ENCODE measurements at regions not wholly inside any gene's neighbourhood (a gene's known extent, or its start where the extent isn't known, plus 50 kb on each side); places are given as distances from the start of the nearest gene placed in this dataset.

DNA sequence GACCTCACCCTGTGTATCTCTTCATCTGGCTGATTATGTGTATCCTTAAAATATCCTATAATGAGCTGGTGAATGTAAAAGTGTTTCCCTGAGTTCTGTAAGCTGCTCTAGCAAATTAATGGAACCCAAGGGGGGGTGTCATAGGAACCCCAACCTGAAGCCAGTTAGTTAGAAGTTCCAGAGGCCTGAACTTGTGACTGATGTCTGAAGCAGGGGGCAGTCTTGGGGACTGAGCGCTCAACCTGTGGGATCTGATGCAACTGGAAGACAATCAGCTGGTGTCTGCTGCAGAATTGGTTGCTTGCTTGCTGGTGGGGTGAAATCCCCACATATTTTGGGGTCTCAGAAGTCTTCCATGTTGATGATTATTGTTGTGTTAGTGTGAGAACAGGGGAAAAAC, 75.7 kb upstream of the NKD1 start:
- DNase-seq (ENCODE audit: low read depth in 2 of 2): no peak
- TF ChIP-seq, protein P1, sequence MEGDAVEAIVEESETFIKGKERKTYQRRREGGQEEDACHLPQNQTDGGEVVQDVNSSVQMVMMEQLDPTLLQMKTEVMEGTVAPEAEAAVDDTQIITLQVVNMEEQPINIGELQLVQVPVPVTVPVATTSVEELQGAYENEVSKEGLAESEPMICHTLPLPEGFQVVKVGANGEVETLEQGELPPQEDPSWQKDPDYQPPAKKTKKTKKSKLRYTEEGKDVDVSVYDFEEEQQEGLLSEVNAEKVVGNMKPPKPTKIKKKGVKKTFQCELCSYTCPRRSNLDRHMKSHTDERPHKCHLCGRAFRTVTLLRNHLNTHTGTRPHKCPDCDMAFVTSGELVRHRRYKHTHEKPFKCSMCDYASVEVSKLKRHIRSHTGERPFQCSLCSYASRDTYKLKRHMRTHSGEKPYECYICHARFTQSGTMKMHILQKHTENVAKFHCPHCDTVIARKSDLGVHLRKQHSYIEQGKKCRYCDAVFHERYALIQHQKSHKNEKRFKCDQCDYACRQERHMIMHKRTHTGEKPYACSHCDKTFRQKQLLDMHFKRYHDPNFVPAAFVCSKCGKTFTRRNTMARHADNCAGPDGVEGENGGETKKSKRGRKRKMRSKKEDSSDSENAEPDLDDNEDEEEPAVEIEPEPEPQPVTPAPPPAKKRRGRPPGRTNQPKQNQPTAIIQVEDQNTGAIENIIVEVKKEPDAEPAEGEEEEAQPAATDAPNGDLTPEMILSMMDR (IDR thresholded peaks at IDR 0.05; ENCODE audit: low read depth, low read length): no peak

DNA sequence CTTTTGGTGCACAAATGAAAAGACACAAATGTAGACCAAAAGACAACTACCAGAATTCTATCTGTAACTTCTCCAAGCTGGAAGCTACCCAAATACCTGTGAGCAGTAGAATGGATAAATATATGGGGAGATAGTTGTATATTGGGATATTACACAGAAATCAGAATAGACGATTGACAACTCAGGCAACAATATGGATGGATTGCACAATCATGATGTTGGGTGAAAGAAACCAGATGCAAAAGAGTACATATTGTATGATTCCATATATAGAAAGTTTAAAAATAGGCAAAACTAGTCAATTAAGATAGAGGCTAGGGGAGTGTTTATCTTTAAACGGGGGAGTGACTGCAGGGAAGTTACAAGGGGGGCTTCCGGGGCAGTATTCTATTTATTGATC, 77.5 kb upstream of the NKD1 start:
- DNase-seq (ENCODE audit: low read depth in 2 of 2): no peak
- no peak overlapping the region for H3K4me3 ChIP-seq (replicated peaks in 1 of 2; ENCODE audit: low read depth in 2 of 2, low read length in 2 of 2)
- TF ChIP-seq, protein P1 (IDR thresholded peaks at IDR 0.05; ENCODE audit: low read depth, low read length): no peak

More for the DNA sequence above, 75.7 kb upstream of the NKD1 start:
- no peak overlapping the region for H3K4me3 ChIP-seq (replicated peaks in 1 of 2; ENCODE audit: low read depth in 2 of 2, low read length in 2 of 2)

DNA sequence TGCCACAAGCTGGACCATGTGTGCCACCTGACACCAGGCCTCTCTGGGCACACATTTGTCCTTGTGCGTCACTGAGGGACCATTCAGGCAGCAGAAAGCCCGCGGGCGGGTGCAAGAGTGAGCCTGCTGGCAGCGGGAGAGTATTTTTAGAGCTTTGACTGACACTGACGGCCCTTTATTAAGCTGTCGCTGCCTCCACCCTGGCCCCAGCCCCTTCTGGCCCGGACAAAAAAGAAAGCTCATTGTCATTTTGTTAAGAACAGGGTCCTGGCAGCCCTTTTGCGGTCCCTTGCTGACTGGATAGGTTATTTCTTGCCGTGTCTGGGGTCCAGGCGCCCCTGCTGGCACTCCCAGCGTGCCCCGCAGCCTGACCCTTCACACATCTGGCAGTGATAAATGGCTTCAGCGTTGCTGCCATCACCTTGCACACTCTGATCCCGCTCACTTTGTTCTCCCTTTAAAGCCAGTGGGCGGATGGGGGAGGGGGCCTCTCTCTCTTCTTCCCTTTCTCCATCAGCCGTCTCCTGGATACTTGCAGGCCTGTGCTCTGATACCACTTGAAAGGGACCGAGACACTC, 78.4 kb upstream of the NKD1 start:
- no peak for DNase-seq (ENCODE audit: low read depth in 2 of 2)
- TF ChIP-seq, protein P1 (IDR thresholded peaks at IDR 0.05; ENCODE audit: low read depth, low read length): no peak
- H3K4me3 ChIP-seq (replicated peaks in 1 of 2; ENCODE audit: low read depth in 2 of 2, low read length in 2 of 2): no peak overlapping the region

DNA sequence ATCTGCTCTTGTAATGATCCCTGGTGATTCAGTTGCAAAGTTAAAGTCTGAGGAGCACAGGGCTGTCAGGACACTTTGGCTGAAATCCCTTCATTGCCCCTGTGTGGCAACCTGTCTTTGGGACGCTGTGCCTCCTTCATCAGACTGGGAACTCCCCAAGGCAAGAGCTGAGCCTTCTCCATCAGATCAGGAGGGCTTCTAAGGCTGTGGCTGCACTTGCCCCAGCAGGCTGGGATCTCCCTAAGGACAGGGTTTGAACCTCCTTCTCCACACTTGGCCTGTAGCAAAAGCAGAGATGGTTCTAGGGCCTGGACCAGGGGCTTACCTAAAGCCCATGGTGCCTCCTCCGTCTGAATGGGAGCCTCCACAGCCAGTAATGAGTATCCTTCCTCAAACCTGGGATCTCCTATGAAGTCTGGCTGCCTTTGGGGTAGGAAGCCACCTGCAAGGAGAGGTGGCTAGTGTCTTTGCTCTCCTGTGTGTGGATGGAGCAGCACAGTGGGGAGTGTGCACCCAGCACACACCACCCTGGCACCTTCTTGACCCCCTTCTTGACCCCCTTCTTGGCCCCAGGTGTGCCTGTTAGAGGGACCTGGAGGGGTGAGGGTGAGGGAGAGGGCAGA, 79.0 kb upstream of the NKD1 start:
- no peak overlapping the region for H3K4me3 ChIP-seq (replicated peaks in 1 of 2; ENCODE audit: low read depth in 2 of 2, low read length in 2 of 2)
- TF ChIP-seq, protein P1 (IDR thresholded peaks at IDR 0.05; ENCODE audit: low read depth, low read length): no peak
- DNase-seq (ENCODE audit: low read depth in 2 of 2): no peak

DNA sequence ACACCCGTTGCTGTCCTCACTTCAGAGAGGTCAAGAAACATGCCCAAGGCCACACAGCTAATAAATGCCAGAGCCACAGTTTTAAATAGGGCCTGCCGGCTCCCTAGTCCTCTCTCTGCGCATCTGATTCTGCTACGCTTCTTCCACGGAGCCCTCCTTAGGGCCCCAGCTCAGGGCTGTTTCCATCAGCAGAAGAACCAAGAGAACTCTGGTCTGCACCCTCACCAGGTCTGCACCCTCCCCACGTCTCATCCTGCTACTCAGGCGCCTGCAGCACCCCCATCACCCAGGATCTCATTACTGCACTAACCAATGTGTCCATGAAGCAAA, 79.5 kb upstream of the NKD1 start:
- no peak overlapping the region for H3K4me3 ChIP-seq (replicated peaks in 1 of 2; ENCODE audit: low read depth in 2 of 2, low read length in 2 of 2)
- TF ChIP-seq, protein P1 (IDR thresholded peaks at IDR 0.05; ENCODE audit: low read depth, low read length): no peak
- DNase-seq (ENCODE audit: low read depth in 2 of 2): no peak

DNA sequence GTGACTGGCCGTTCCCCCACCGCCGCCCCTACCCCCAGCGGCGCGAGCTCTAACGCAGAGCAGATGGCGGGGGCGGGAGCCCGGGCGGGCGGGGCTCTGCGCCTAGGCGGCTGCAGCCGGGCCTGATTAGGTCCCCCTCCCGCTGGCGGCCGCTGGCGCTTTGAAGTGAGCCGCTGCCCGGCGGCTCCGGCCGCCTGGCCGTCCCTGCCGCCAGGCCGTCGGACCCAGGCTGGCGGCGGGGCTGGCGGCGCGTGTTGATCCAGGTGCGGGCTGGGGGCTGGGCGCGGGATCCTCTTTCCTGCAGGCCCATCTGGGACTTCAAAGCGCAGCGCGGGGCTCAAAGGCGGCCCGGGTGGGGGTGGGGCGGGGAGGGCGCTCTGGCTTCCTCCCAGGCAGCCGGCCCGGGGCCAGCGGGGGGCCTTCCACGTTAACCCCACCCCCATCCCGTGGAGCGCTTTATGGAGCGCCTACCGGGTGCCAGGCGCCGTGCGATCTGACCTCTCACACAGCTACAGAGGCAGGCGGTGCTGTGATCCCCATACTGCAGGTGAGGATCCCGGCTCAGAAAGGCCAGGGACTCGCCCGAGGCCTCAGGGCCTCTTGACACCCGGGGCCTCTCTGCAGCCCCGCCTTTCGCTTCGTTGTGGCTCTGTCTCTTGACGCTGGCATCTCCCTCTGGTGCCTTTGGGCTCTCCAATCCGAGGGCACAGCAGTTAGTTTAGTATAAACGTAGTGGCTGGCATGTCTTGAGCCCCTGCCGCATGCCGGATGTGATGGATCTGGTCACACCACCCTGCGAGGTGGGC, 80.0 kb upstream of the NKD1 start:
- no peak for DNase-seq (ENCODE audit: low read depth in 2 of 2)
- H3K4me3 ChIP-seq (replicated peaks in 1 of 2; ENCODE audit: low read depth in 2 of 2, low read length in 2 of 2): no peak overlapping the region
- TF ChIP-seq, protein P1 (IDR thresholded peaks at IDR 0.05; ENCODE audit: low read depth, low read length): no peak

Data from cardiac fibroblast (primary cell).